ENCODE measurements at regions not wholly inside any gene's neighbourhood (a gene's known extent, or its start where the extent isn't known, plus 50 kb on each side); places are given as distances from the start of the nearest gene placed in this dataset.
A peak's percentile ranks its signal among the peaks of the same experiment; 100 is the strongest.

DNA sequence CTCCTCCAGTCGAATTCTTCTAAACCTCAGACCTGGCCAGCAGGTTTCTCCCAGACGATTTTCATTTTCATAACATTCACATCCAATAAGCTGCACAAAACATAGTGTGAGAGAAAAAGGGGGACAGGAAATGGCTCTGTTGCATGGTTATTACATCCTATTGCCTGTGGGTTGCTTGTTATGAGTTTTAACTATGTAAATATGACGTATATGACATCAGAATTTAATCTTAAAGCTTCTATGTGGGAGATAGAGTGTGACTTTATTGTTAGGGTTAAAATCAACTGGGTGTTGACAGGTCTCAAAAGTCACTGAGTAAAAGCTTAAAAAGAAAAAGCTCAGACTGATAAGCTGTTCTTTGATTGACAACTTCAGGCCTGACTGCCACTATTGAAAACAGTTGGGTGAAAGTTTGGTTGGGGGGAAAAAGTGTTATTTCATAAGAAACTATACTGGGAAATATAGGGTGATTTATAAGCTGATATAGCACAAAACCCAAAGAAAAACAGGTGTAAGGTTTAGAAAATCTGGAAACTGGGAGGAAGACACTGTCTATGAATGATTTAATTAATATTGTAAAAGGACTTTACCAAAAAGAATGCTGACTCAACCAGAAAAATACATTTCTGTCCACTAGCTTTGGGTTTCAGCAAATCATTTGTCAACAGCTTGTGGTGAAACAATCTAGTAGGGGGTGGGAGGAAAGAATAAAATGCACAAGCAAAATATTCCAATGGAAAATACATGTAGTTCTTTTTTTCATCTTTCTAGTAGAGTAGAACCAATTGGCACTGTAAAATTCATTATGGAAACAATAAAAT, 134.1 kb upstream of the CEP162 start:
- H3K4me3 ChIP-seq = no peak overlapping the region
- peak in 1 of 2 experiments; percentile 19 for DNase-seq

DNA sequence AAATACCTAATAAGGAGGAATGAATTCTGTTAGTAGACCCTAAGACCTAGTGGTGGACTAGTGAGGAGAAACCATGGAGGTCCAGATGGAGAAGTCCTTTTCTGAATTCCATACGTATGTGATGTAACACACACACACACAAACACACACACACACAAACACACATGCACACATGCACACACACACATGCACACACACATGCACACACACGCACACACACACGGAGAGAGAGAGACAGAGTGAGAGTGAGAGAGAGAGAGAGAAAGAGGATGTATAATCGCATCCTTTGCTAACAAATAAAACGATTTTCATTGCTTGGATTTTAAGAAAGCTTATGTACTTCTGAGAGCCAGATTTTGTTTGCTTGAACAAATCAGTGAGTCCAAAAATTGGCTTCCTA, 132.6 kb upstream of the CEP162 start:
- Histone ChIP-seq H3K27me3 (no peaks in the 10 kb centered on the region), H3K27ac (no peak overlapping the region), H3K36me3 (no peaks in the 10 kb centered on the region), H3K4me3 (no peak overlapping the region), H3K4me1 (peaks cover 34% of the 10 kb centered on the region), H3K9me3 (replicated peaks) (no peaks in the 10 kb centered on the region)
- no peak for DNase-seq

More for the DNA sequence above, 134.1 kb upstream of the CEP162 start:
- H3K36me3 ChIP-seq = no peaks in the 10 kb centered on the region
- no peaks in the 10 kb centered on the region for H3K9me3 ChIP-seq (replicated peaks)
- peaks cover 29% of the 10 kb centered on the region for H3K4me1 ChIP-seq
- no peak overlapping the region for H3K27ac ChIP-seq
- H3K27me3 ChIP-seq = no peaks in the 10 kb centered on the region

DNA sequence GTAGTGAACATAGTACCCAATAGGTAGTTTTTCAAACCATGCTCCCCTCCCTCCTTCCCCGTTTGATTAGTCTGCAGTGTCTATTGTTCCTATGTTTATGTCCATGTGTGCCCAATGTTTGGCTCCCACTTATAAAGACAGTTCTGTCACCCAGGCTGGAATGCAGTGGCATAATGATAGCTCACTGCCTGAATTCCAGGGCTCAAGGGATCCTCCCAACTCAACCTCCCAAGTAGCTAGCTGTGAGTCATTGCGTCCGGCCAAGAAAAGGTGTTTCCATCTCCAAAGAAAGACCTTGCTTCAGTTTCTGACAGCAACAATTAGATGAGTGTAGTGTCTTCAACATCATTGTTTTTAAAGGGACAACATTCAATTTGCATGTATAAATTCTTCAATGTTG, 131.1 kb upstream of the CEP162 start:
- Histone ChIP-seq H3K36me3 (no peaks in the 10 kb centered on the region), H3K4me1 (peaks cover 34% of the 10 kb centered on the region), H3K27ac (no peak overlapping the region), H3K9me3 (replicated peaks) (no peaks in the 10 kb centered on the region), H3K27me3 (no peaks in the 10 kb centered on the region), H3K4me3 (no peak overlapping the region)
- no peak for DNase-seq

DNA sequence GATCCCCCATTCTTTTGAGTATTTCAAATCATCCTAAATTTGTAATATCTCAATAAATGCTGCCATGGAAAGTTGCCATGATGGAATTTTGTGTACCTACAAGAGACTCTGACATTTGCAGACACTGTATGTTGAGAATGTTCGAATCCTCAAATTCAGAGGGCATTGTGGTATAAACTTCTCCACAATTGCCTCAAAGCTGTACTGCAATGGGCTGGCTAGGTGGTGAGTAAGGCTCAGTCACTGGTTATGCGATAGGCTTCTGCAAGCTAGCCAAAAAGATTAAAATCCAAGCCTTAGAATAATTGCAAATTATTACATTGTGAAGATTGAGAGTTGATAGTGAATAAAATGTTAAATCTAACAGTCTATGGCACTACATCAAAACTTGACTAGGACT, 130.2 kb upstream of the CEP162 start:
- H3K36me3 ChIP-seq = no peaks in the 10 kb centered on the region
- no peaks in the 10 kb centered on the region for H3K9me3 ChIP-seq (replicated peaks)
- no peak overlapping the region for H3K4me3 ChIP-seq
- H3K27me3 ChIP-seq = no peaks in the 10 kb centered on the region
- no peak for DNase-seq
- no peak overlapping the region for H3K27ac ChIP-seq
- peaks cover 30% of the 10 kb centered on the region for H3K4me1 ChIP-seq

DNA sequence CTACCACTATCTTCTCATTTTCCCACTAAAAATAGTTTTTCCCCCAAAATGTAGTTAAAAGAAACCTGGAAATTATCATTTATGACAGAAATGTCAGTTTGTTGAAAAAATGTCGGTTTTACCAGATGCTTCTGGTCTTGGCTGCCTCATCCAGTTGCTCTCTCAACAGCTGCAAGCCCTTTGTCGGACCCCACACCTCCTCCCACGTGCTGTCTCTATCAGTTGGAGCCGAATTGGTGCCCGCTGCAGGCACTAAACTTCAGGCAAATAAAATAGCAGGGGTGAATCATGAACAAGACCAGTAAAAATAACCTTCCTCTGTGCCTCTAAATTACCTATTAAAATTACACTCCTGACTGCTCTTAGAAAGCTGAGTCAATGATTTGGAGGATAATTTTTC, 129.5 kb upstream of the CEP162 start:
- Histone ChIP-seq H3K9me3 (replicated peaks) (no peaks in the 10 kb centered on the region), H3K4me1 (peaks cover 23% of the 10 kb centered on the region), H3K27me3 (no peaks in the 10 kb centered on the region)

DNA sequence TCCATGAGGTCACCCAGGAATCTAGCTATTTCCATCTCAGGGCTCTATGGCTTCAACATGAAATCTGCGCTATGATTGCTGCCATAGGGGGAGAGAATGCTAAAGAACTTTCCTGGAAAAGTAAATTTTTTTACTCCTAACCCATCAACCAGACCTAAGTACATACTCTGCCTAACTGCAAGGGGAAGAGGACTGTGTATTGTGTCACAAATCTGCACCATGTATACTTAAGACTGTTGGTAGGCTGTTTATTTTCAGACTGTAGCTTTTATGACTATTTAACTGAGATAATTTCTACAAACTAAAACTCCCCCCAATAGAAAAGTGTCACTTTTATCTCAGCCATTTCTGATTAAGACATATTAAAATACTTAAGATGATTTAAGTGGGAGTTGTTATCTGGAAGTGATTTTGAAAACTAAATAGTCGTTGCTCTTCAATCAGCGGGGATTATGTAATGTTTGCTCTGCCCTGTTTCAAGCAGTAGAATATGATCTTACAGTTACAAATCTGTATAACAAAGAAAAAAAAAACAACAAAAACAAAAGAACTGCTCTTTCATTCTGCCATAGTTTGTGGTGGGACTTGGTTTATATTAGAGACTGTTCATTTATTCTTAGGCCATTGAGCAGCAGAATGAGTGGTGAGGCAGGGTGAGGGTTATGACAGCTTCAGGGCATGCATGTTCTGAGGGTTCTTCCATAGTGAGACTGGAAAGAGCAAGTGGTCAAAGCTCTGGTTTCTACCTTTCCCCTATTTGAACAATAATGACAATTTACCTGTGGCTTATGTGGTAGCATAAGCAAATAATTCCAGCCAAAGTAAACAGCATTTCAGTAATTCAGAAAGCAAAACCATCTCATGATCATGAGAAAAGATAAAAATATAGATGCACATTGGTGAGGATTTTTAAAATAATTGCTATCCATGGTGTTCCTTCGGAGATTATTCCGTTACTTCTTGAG, 126.3 kb upstream of the CEP162 start:
- no peak for DNase-seq
- no peaks in the 10 kb centered on the region for H3K9me3 ChIP-seq (replicated peaks)
- no peak overlapping the region for H3K27ac ChIP-seq
- H3K4me3 ChIP-seq = no peak overlapping the region
- peaks cover 13% of the 10 kb centered on the region for H3K4me1 ChIP-seq
- H3K36me3 ChIP-seq = no peaks in the 10 kb centered on the region
- no peaks in the 10 kb centered on the region for H3K27me3 ChIP-seq

More for the DNA sequence above, 129.5 kb upstream of the CEP162 start:
- peak; percentile 71 to 80 for DNase-seq
- Histone ChIP-seq H3K4me3 (no peak overlapping the region), H3K27ac (peak overlapping the region; percentile 56), H3K36me3 (no peaks in the 10 kb centered on the region)

DNA sequence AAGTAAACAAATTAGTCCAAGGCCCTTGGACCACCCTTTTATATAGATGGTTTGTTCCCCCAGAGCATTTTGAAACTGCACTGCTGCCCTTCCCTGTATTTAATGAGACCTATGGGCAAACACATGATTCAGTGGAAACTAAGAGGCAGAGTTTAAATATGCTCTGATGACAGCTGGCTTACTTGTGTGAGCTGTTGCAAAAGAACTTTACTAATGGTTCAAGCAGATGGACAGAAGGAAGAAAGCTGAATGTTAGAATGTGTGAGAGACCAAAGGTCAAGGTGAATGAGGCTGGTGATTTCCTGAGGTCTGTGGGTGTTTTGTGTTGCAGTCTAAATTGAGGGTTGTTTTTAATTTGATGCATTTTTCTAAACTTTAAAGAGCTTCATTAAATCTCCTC, 123.0 kb upstream of the CEP162 start:
- no peaks in the 10 kb centered on the region for H3K27me3 ChIP-seq
- H3K9me3 ChIP-seq (replicated peaks) = no peaks in the 10 kb centered on the region
- peak in 1 of 2 experiments; percentile 11 for DNase-seq
- H3K27ac ChIP-seq = no peak overlapping the region
- no peaks in the 10 kb centered on the region for H3K36me3 ChIP-seq
- no peak overlapping the region for H3K4me3 ChIP-seq
- H3K4me1 ChIP-seq = no peaks in the 10 kb centered on the region

DNA sequence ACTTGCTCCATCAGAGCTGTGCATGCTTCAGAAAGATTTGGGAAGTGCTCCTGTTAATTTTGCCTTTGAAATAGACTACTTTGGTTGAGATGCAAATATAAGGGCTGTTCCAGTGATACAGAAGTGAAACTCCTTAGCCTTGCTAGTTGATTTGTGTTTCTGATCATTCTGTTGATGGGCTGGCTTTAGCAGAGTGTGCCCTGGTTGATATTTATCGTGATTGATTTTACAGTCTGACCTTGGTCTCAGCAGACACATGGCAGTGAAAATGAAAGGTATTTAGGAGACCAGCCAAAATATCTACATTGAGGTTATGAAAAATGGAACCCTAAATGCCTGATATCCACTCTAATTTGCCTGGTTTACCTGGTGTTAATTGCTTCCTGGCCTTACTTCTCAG, 122.1 kb upstream of the CEP162 start:
- H3K4me3 ChIP-seq = no peak overlapping the region
- H3K9me3 ChIP-seq (replicated peaks) = no peaks in the 10 kb centered on the region
- H3K27me3 ChIP-seq = no peaks in the 10 kb centered on the region
- DNase-seq = no peak
- H3K4me1 ChIP-seq = no peaks in the 10 kb centered on the region
- H3K27ac ChIP-seq = no peak overlapping the region
- no peaks in the 10 kb centered on the region for H3K36me3 ChIP-seq

DNA sequence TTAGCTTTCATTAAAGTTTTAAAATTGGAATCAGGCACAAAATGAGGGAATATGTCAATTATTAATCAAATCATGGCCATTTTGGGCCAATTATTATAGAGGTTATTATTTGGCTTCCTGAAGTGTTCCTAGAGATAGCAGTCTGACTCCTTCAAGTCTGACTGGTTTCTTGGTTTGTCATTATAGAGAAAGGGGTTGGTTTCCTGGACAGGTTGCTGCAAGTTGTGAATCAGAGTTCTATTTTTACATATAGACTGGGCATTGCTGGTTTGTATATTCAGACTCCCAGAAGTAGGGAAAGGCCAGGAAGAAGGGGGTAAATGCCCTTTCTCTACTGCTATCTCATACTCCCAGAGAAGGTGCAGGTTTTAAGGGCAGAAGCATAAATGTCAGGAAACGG, 121.4 kb upstream of the CEP162 start:
- Histone ChIP-seq H3K4me1 (no peaks in the 10 kb centered on the region), H3K9me3 (replicated peaks) (no peaks in the 10 kb centered on the region), H3K4me3 (no peak overlapping the region), H3K27me3 (no peaks in the 10 kb centered on the region), H3K36me3 (no peaks in the 10 kb centered on the region), H3K27ac (no peak overlapping the region)
- DNase-seq = no peak

DNA sequence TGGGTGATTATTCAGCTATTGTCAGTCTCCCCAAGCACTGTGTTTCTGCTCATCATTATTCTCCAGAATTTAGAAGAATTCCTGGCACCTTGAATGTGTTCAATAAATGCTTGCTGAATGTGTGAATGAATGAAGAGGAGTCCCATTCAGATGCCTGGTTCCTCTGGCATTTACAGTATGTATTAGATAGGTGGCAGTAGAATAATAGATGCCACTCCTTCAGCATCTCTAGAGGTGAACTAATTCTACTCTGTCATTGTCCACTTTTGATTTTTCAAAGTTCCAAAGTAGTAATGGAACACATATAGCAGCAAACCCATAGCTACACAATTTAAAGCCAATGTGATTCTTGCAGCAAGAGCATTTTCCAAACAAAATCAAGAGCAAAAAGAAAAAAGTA, 118.9 kb upstream of the CEP162 start:
- Histone ChIP-seq H3K36me3 (no peaks in the 10 kb centered on the region), H3K4me3 (no peak overlapping the region), H3K4me1 (no peaks in the 10 kb centered on the region), H3K27me3 (no peaks in the 10 kb centered on the region), H3K27ac (no peak overlapping the region), H3K9me3 (replicated peaks) (no peaks in the 10 kb centered on the region)
- DNase-seq = no peak

DNA sequence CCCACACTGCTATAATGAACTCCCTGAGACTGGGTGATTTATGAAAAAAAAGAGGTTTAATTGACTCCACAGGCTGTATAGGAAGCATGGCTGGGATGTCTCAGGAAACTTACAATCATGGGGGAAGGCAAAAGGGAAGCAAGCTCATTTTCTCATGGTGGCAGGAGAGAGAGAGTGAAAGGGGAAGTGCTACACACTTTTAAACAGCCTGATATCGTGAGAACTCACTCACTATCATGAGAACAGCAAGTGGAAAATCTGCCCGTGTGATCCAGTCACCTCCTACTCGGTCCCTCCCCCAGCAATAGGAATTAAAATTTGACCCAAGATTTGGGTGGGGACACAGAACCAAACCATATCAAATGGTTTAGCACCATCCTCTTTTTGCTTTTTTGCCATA, 116.6 kb upstream of the CEP162 start:
- DNase-seq = no peak
- Histone ChIP-seq H3K27me3 (no peaks in the 10 kb centered on the region), H3K4me3 (no peak overlapping the region), H3K4me1 (no peaks in the 10 kb centered on the region), H3K27ac (no peak overlapping the region), H3K9me3 (replicated peaks) (no peaks in the 10 kb centered on the region), H3K36me3 (no peaks in the 10 kb centered on the region)

DNA sequence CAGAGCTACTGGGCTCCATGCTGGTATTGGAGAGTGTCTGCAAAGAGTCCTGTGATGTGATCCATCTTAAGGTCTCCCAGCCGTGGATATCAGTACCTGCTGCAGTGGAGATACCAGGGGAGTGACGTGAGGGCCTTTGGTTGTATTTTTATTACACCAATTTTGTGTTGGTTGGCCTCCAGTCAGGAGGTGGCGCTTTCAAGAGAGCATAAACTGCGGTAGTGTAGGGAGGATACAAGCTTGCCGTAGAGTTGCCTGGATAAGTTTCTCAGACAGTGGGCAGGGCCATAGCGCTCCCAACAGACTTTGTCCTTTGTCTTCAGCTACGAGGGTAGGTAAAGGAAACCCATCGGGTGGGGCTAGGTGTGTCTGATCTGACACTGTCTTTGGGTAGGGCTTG, 113.0 kb upstream of the CEP162 start:
- Histone ChIP-seq H3K27ac (no peak overlapping the region), H3K36me3 (no peaks in the 10 kb centered on the region), H3K4me1 (no peaks in the 10 kb centered on the region), H3K9me3 (replicated peaks) (no peaks in the 10 kb centered on the region), H3K27me3 (no peaks in the 10 kb centered on the region), H3K4me3 (no peak overlapping the region)
- no peak for DNase-seq

DNA sequence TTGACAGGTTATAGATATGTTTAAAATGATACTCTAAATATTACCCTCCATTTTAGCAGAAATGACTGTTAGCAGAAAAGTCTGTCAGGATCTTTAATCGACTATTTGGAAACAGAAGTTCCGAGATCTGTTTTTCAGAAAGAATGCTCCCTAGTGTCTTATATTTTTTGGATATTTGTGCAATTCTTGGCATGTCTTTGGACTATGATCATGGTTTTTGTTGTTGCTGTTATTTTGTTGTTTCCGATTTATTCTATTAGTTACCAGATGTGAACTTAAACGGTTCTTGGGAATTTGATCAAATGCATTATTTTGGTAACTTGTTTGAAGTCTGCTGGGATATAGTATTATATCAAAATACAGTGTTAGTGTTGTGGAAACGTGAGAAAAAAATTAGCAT, 106.4 kb upstream of the CEP162 start:
- no peaks in the 10 kb centered on the region for H3K36me3 ChIP-seq
- DNase-seq = no peak
- no peak overlapping the region for H3K27ac ChIP-seq
- no peaks in the 10 kb centered on the region for H3K4me1 ChIP-seq
- H3K27me3 ChIP-seq = no peaks in the 10 kb centered on the region
- H3K4me3 ChIP-seq = no peak overlapping the region
- H3K9me3 ChIP-seq (replicated peaks) = no peaks in the 10 kb centered on the region

DNA sequence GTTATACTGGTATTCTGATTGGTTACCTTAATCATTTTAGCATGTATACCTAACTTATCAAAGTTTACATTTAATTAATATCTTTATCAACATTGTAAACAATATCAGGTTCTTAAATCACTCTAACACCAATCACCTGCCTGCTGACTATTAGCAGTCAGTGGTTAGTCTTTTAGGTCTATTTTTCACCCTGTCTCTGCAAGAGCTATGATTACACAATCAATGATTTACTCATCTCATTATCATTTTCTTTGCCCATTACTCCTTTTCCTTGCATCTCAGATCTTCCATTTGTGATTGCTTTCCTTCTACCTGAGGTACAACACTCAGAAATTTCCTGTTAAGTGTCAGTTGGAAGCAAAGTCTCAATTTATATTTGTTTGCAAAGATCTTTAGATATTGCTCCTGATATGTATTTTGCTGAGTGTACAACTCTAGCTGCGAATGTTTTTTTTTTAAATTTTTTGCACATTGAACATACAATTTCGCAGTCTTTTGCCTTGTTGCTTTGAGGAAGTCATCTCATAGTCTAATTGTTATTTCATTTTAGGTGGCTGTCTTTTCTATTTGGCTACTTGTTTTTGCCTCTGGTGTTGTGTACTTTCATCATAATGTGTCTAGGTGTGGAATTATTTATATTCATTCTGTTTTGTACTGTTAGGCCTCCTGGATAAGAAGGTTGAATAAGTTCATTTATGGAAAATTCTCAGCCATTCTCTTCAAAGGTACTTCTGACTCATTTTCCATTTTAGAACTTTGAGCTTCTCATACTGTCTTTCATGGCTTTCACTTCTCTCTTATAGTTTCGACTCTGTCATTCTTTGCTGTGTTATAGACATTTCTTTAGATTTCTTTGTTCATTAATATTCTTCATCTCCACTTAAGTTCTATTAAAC, 104.9 kb upstream of the CEP162 start:
- no peaks in the 10 kb centered on the region for H3K27me3 ChIP-seq
- H3K27ac ChIP-seq = no peak overlapping the region
- H3K4me1 ChIP-seq = no peaks in the 10 kb centered on the region
- no peak for DNase-seq
- H3K36me3 ChIP-seq = no peaks in the 10 kb centered on the region
- no peaks in the 10 kb centered on the region for H3K9me3 ChIP-seq (replicated peaks)
- H3K4me3 ChIP-seq = no peak overlapping the region
